Activated CD8-positive, alpha-beta T cell treated with anti-CD3 and anti-CD28 coated beads for 36 hours (primary cell): ENCODE measurements at regions not wholly inside any gene's neighbourhood (a gene's known extent, or its start where the extent isn't known, plus 50 kb on each side); places are given as distances from the start of the nearest gene placed in this dataset.

ENCODE experiments used
- ATAC-seq: fragments of 200-7000 bp; cut with Tn5 transposase; one replicate; pipeline ENCODE4 v1.10.0; 2021; ENCODE audit warnings: mild to moderate bottlenecking, moderate library complexity
- CTCF ChIA-PET: fragments of 350-600 bp; sonication (Branson Sonifier 250); formaldehyde crosslinking; loops from one replicate; lab custom pipeline; 2021; ENCODE audit warnings: antibody characterized with exemption; lab: Charles Lee
- POLR2A ChIA-PET: fragments of 350-600 bp; sonication (Branson Sonifier 250); formaldehyde crosslinking; loops from one replicate; lab custom pipeline; 2021; ENCODE audit warnings: antibody characterized with exemption; lab: Charles Lee
- DNase-seq: peaks from one replicate; pipeline ENCODE4 v3.0.0-alpha.2; 2020
- H3K27ac Mint-ChIP-seq: one replicate; pipeline ENCODE4 v1.8.0; 2021; ENCODE audit warnings: mild to moderate bottlenecking, mixed read lengths
- H3K27me3 Mint-ChIP-seq: one replicate; pipeline ENCODE4 v1.8.0; 2021; ENCODE audit warnings: mixed read lengths
- H3K36me3 Mint-ChIP-seq: one replicate; pipeline ENCODE4 v1.8.0; 2021; ENCODE audit warnings: low read depth, mixed read lengths
- H3K4me1 Mint-ChIP-seq: one replicate; pipeline ENCODE4 v1.8.0; 2021; ENCODE audit warnings: low read depth, mixed read lengths
- H3K4me3 Mint-ChIP-seq: one replicate; pipeline ENCODE4 v1.8.0; 2021; ENCODE audit warnings: mild to moderate bottlenecking, moderate library complexity, mixed read lengths
- H3K9me3 Mint-ChIP-seq: one replicate; pipeline ENCODE4 v1.8.0; 2021; ENCODE audit warnings: mixed read lengths
- intact Hi-C: fragments of 100-400 bp; cut with micrococcal nuclease; formaldehyde crosslinking; loops from one replicate; pipeline ENCODE4 v1.10.0; 2022
- TF ChIP-seq, protein P1 (sequence below): fragments of 200-600 bp; IDR thresholded peaks from one replicate; pipeline ENCODE4 v1.8.0; 2022; ENCODE audit warnings: antibody characterized with exemption, mild to moderate bottlenecking

DNA sequence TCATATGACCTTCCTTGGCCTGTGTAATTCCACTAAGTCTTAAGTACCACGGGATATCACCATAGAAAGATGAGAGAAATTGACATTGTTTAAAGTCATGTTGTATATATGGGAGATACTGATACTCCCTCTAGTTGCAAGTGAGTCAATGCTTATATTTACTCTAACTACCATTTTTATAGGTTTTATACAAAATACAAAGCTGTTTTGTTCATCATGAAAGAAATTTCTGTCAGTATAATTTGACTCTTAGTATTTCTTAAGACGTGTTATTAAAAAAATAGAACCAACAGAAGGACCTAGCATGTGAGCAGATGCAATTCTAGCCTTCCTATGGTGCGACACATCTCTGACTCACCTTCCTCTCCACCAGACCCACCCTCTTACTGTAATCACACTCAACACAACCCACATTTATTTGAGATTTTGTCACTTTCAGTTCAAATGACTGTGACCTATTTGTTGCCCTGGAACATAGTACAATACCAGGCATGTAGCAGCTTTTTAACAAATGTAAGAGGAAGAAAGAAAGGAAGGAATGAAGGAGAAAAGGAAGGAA is 453.1 kb downstream of the CMPK2 start:
- Mint-ChIP-seq H3K36me3 (no peaks in the 10 kb centered on the region), H3K9me3 (no peaks in the 10 kb centered on the region), H3K4me1 (no peaks in the 10 kb centered on the region), H3K4me3 (no peak overlapping the region), H3K27me3 (no peaks in the 10 kb centered on the region), H3K27ac (no peak overlapping the region)
- intact Hi-C loops: no loop called here
- no peak for DNase-seq
- TF ChIP-seq, protein P1, sequence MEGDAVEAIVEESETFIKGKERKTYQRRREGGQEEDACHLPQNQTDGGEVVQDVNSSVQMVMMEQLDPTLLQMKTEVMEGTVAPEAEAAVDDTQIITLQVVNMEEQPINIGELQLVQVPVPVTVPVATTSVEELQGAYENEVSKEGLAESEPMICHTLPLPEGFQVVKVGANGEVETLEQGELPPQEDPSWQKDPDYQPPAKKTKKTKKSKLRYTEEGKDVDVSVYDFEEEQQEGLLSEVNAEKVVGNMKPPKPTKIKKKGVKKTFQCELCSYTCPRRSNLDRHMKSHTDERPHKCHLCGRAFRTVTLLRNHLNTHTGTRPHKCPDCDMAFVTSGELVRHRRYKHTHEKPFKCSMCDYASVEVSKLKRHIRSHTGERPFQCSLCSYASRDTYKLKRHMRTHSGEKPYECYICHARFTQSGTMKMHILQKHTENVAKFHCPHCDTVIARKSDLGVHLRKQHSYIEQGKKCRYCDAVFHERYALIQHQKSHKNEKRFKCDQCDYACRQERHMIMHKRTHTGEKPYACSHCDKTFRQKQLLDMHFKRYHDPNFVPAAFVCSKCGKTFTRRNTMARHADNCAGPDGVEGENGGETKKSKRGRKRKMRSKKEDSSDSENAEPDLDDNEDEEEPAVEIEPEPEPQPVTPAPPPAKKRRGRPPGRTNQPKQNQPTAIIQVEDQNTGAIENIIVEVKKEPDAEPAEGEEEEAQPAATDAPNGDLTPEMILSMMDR: no peak
- POLR2A ChIA-PET: no interaction called here
- CTCF ChIA-PET: no interaction called here
- ATAC-seq: no peak

DNA sequence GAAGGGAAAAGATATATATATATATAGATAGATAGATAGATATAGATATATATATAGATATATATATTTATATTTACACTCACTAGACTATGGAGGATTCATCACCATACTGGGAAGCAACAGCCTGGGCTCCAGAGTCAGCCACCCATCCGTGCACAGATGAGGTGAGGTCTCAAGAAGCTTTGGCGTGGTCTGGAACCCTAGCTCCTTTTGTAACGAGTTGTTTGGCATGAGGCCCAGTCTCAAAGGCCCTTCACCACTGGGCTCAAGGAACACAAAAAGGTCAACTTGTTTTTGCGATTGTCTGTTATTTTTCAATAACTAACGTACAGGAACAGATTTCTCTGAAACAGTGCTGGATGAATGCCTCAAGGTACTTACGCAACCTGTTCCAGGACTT is 448.7 kb downstream of the CMPK2 start:
- Mint-ChIP-seq H3K4me3 (no peak overlapping the region), H3K4me1 (no peaks in the 10 kb centered on the region), H3K36me3 (no peaks in the 10 kb centered on the region), H3K27me3 (no peaks in the 10 kb centered on the region), H3K9me3 (no peaks in the 10 kb centered on the region), H3K27ac (no peak overlapping the region)
- ChIA-PET POLR2A (no interaction called here), CTCF (no interaction called here)
- no peak for ATAC-seq
- DNase-seq: no peak
- intact Hi-C loops: no loop called here
- TF ChIP-seq, protein P1: no peak

DNA sequence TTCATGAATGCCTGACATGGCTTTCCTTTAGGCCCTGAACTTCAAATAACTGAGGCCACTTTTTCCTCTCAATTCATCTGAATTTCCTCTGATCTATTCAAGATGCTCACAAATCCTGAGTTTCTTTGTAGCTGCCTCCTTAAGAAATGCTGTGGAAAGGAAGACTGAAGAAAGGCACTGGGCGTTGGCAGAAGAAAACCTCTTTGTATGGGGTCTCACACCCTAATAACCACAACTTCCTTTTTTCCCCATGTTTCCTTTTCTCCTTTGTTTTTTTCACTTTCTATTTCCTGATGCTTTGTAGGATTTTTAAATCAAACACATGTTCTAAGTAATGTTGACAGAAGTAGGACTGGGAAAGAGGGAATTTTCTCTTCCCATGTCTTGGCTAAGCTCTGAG is 447.4 kb downstream of the CMPK2 start:
- H3K4me3 Mint-ChIP-seq: no peak overlapping the region
- ChIA-PET POLR2A (no interaction called here), CTCF (no interaction called here)
- no peak overlapping the region for H3K27ac Mint-ChIP-seq
- TF ChIP-seq, protein P1: no peak
- H3K36me3 Mint-ChIP-seq: no peaks in the 10 kb centered on the region
- H3K9me3 Mint-ChIP-seq: no peaks in the 10 kb centered on the region
- DNase-seq (no peak), ATAC-seq (no peak)
- no peaks in the 10 kb centered on the region for H3K4me1 Mint-ChIP-seq
- intact Hi-C loops: no loop called here
- no peaks in the 10 kb centered on the region for H3K27me3 Mint-ChIP-seq

DNA sequence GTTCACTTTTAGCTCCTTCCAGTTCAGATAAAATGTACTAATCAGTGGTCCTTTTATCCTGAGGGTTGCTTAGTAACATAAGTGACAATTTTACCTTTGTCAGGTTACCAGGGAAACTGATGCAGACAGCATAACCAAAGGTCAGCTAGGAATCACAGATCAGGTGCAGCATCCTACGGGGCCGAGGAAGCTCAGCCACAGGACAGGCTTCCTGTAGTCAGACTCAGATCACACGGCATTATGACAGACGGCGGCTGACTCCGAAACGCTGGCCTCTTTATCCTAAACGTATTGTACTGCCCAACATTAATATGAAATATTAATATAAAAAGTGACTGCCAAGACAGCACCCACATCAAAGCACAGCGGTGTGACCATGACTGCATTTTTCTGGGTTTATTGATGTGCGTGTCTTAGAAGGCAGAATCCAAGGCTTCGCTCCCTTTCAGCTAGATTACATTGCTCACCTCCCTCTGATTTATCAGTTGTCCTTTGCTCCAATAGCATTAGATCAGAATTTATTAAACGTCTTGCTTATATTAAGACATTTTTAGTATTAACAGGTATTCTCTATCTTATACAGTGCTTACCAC is 444.5 kb downstream of the CMPK2 start:
- Mint-ChIP-seq H3K36me3 (no peaks in the 10 kb centered on the region), H3K9me3 (no peaks in the 10 kb centered on the region), H3K4me1 (no peaks in the 10 kb centered on the region), H3K27ac (no peak overlapping the region), H3K4me3 (no peak overlapping the region), H3K27me3 (no peaks in the 10 kb centered on the region)
- TF ChIP-seq, protein P1: no peak
- ChIA-PET CTCF (no interaction called here), POLR2A (no interaction called here)
- no peak for ATAC-seq
- no peak for DNase-seq
- intact Hi-C loops: no loop called here

DNA sequence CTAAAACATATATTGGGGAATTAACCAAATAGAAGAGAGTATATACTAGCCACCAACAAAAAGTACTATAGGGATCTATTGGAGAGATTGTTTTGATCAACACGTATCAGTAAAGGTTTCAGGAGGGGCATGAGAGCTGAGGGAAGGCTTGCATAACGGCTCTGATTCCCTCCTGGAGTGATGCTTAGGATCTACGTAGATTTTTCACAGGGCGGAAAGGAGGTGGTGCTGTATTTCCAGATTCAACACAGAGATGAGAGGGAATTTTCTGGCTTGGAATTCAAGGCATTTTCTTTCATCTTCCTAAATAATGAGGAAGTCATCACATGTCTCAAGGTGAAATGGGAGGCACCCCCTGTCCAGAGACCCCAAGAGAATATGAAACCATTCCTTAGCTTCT is 443.8 kb downstream of the CMPK2 start:
- no peak for DNase-seq
- no peaks in the 10 kb centered on the region for H3K4me1 Mint-ChIP-seq
- intact Hi-C loops: no loop called here
- CTCF ChIA-PET: no interaction called here
- H3K27me3 Mint-ChIP-seq: no peaks in the 10 kb centered on the region
- ATAC-seq: no peak
- POLR2A ChIA-PET: no interaction called here
- no peak overlapping the region for H3K4me3 Mint-ChIP-seq
- no peak overlapping the region for H3K27ac Mint-ChIP-seq
- no peaks in the 10 kb centered on the region for H3K9me3 Mint-ChIP-seq
- no peaks in the 10 kb centered on the region for H3K36me3 Mint-ChIP-seq
- TF ChIP-seq, protein P1: no peak
